DND-41 (cell line): ENCODE measurements at regions not wholly inside any gene's neighbourhood (a gene's known extent, or its start where the extent isn't known, plus 50 kb on each side); places are given as distances from the start of the nearest gene placed in this dataset.

Source experiments
- ATAC-seq: fragments of 200-7000 bp; cut with Tn5 transposase; 3 replicates; pipeline ENCODE4 v1.9.1; 2021; ENCODE audit warnings: low read depth; ENCODE audit not compliant: insufficient read depth
- DNase-seq: peaks from one replicate; pipeline ENCODE4 v3.0.0-alpha.2; 2020
- H2AFZ ChIP-seq: 2 replicates; pipeline ENCODE4 v1.6.0; 2012; ENCODE audit warnings: low read depth, low read length
- H3K27ac ChIP-seq: 2 replicates; pipeline ENCODE4 v1.5.1; 2012; ENCODE audit warnings: low read length, inconsistent platforms
- H3K27me3 ChIP-seq: fragments of 200-600 bp; sonication (generic); 2 replicates; pipeline ENCODE4 v1.6.0; 2012; ENCODE audit warnings: low read length, mild to moderate bottlenecking, inconsistent platforms; ENCODE audit not compliant: insufficient read depth, poor library complexity
- H3K36me3 ChIP-seq: 2 replicates; pipeline ENCODE4 v1.5.1; 2012; ENCODE audit warnings: low read length, inconsistent platforms; ENCODE audit not compliant: insufficient read depth
- H3K4me1 ChIP-seq: 2 replicates; pipeline ENCODE4 v1.5.1; 2012; ENCODE audit warnings: mild to moderate bottlenecking, low read length; ENCODE audit not compliant: insufficient read depth
- H3K4me2 ChIP-seq: 2 replicates; pipeline ENCODE4 v1.6.0; 2012; ENCODE audit warnings: mild to moderate bottlenecking, moderate library complexity, low read length, inconsistent platforms; ENCODE audit not compliant: insufficient read depth
- H3K4me3 ChIP-seq, 2 experiments: fragments of 200-600 bp in 1 of 2; shearing (Covaris generic) in 1 of 2; 2 replicates each; pipeline ENCODE4 v1.5.1; 2012 to 2016; ENCODE audit warnings: inconsistent platforms in 2 of 2, low read length in 2 of 2, mild to moderate bottlenecking in 2 of 2, low read depth in 1 of 2, moderate library complexity in 1 of 2
- H3K79me2 ChIP-seq: 2 replicates; pipeline ENCODE4 v1.6.0; 2012; ENCODE audit warnings: low read length, inconsistent platforms; ENCODE audit not compliant: insufficient read depth
- H3K9ac ChIP-seq: 2 replicates; pipeline ENCODE4 v1.6.0; 2012; ENCODE audit warnings: low read depth, mild to moderate bottlenecking, inconsistent platforms, low read length, moderate library complexity
- H3K9me3 ChIP-seq: 2 replicates; pipeline ENCODE4 v1.5.1; 2012; ENCODE audit warnings: low read length, moderate library complexity, mild to moderate bottlenecking, inconsistent platforms; ENCODE audit not compliant: insufficient read depth, severe bottlenecking
- H4K20me1 ChIP-seq: 2 replicates; pipeline ENCODE4 v1.6.0; 2012; ENCODE audit warnings: low read length; ENCODE audit not compliant: insufficient read depth
- EZH2 ChIP-seq: IDR thresholded peaks from 3 replicates; pipeline ENCODE4 v1.6.1; 2012; ENCODE audit warnings: borderline replicate concordance, low read depth, mild to moderate bottlenecking, moderate library complexity, low read length, inconsistent platforms; ENCODE audit not compliant: severe bottlenecking
- TF ChIP-seq, protein P1 (sequence below): IDR thresholded peaks from 2 replicates; pipeline ENCODE4 v1.5.1; 2012; ENCODE audit warnings: borderline replicate concordance, low read length, moderate library complexity, mild to moderate bottlenecking; ENCODE audit not compliant: poor library complexity, severe bottlenecking; ENCODE audit errors: extremely low read depth

DNA sequence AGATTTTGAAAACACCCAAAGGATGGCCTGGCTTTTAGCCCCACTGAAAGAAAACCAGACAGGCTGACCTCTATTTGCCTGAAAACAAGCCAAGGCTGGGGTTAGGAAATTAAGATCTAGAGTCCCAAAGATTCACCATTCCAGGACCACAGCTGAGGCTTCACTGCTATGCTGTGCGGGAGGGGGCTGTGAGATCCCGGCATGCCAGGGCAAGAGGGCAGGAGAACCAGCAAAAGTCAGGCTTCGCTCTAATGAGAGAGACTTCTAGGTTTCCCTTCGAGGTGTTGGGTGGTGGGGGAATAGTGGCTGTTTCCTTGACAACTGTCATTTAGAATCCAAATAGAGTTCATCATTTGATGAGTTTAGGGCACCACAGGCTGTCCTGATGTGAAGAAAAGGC is 152.9 kb upstream of the NFIB start:
- no peak overlapping the region for H3K4me2 ChIP-seq
- no peaks in the 10 kb centered on the region for H3K9me3 ChIP-seq
- H3K4me1 ChIP-seq, result no peaks in the 10 kb centered on the region
- H3K79me2 ChIP-seq, result no peaks in the 10 kb centered on the region
- H3K27me3 ChIP-seq, result no peaks in the 10 kb centered on the region
- no peak overlapping the region for H3K27ac ChIP-seq
- DNase-seq (no peak), ATAC-seq (no peak)
- H3K4me3 ChIP-seq, result no peak overlapping the region
- H3K36me3 ChIP-seq, result no peaks in the 10 kb centered on the region
- no peaks in the 10 kb centered on the region for H4K20me1 ChIP-seq
- TF ChIP-seq EZH2, result no peak
- TF ChIP-seq, protein P1, sequence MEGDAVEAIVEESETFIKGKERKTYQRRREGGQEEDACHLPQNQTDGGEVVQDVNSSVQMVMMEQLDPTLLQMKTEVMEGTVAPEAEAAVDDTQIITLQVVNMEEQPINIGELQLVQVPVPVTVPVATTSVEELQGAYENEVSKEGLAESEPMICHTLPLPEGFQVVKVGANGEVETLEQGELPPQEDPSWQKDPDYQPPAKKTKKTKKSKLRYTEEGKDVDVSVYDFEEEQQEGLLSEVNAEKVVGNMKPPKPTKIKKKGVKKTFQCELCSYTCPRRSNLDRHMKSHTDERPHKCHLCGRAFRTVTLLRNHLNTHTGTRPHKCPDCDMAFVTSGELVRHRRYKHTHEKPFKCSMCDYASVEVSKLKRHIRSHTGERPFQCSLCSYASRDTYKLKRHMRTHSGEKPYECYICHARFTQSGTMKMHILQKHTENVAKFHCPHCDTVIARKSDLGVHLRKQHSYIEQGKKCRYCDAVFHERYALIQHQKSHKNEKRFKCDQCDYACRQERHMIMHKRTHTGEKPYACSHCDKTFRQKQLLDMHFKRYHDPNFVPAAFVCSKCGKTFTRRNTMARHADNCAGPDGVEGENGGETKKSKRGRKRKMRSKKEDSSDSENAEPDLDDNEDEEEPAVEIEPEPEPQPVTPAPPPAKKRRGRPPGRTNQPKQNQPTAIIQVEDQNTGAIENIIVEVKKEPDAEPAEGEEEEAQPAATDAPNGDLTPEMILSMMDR, result no peak
- no peak overlapping the region for H2AFZ ChIP-seq
- H3K9ac ChIP-seq, result no peak overlapping the region

DNA sequence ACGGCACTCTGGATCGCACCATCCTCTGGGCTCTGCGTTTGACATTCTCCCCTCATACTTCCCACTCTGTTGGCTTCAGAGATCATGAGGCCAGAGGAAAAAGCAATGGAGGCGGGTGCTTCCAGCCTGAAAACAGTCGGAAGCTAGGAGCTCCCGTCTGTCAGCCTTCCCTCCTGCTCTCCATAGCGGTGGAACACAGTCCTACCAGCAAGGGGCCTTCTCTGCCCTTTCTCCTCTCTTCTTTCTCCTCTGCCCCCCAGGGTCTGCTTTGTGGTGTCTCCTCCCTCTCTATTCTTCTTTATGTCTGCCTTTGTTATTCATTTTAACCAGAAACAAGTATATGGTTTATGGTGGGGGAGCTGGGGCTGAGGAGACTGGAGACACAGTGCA is 152.5 kb upstream of the NFIB start:
- Histone ChIP-seq H3K79me2 (no peaks in the 10 kb centered on the region), H3K4me1 (no peaks in the 10 kb centered on the region), H4K20me1 (no peaks in the 10 kb centered on the region), H3K4me3 (no peak overlapping the region), H3K9ac (no peak overlapping the region), H3K27ac (no peak overlapping the region), H3K36me3 (no peaks in the 10 kb centered on the region), H3K27me3 (no peaks in the 10 kb centered on the region), H2AFZ (no peak overlapping the region), H3K9me3 (no peaks in the 10 kb centered on the region), H3K4me2 (no peak overlapping the region)
- TF ChIP-seq EZH2, result no peak
- TF ChIP-seq, protein P1, result no peak
- ATAC-seq (no peak), DNase-seq (no peak)

DNA sequence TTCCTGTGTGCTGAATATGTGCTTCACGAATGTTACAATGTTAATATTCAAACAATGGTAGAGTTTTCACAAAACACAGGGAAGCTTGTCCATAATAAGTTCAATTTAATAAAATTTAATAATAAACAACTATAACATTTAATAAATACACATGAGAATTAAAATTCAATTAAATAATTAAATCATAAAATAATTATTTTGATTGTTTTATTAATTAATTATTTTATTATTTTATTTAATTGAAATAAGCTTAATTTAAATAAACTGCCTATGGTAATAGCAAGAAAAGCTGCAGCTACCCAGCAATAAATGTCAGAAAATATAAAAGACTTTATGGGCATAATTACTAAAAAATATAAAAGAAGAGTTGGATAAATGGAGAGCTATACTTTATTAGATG is 149.0 kb upstream of the NFIB start:
- Histone ChIP-seq H3K4me3 (no peak overlapping the region), H3K9ac (no peak overlapping the region), H3K36me3 (no peaks in the 10 kb centered on the region), H3K4me1 (no peaks in the 10 kb centered on the region), H4K20me1 (no peaks in the 10 kb centered on the region), H3K4me2 (no peak overlapping the region), H3K9me3 (no peaks in the 10 kb centered on the region), H3K27ac (no peak overlapping the region), H3K27me3 (no peaks in the 10 kb centered on the region), H2AFZ (no peak overlapping the region), H3K79me2 (no peaks in the 10 kb centered on the region)
- TF ChIP-seq EZH2, result no peak
- TF ChIP-seq, protein P1, result no peak
- no peak for ATAC-seq
- DNase-seq, result no peak

DNA sequence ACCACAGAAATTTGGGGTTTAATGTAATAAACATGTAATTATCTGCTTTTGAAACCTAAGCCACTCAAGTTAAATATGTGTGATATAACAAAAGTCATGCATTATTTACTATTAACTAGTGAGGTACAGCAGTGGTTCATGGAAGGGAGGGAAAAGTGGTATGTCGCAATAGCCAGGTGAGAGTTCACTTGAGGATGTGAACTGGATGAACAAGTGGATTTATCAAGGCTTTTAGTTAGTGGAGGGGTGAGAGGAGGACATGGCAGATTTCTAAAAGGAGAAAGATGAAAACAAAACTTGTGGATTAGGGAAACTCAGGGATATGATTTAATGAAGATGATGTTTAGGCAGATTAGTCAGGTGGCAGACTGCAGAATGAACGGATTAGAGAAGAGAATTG is 141.3 kb upstream of the NFIB start:
- no peak overlapping the region for H3K4me2 ChIP-seq
- H4K20me1 ChIP-seq, result no peaks in the 10 kb centered on the region
- no peaks in the 10 kb centered on the region for H3K4me1 ChIP-seq
- H3K79me2 ChIP-seq, result no peaks in the 10 kb centered on the region
- no peak overlapping the region for H3K27ac ChIP-seq
- no peak for DNase-seq
- H3K36me3 ChIP-seq, result no peaks in the 10 kb centered on the region
- TF ChIP-seq, protein P1, result no peak
- TF ChIP-seq EZH2, result no peak
- no peak overlapping the region for H2AFZ ChIP-seq
- H3K27me3 ChIP-seq, result no peaks in the 10 kb centered on the region
- H3K9me3 ChIP-seq, result no peaks in the 10 kb centered on the region
- no peak overlapping the region for H3K4me3 ChIP-seq
- no peak overlapping the region for H3K9ac ChIP-seq
- ATAC-seq, result no peak
